Activated CD4-positive, alpha-beta T cell treated with anti-CD3 and anti-CD28 coated beads, Interleukin-2, amount 10 ng/mL, durations not matched to agents 24 days and 14 days (primary cell): ENCODE measurements at regions not wholly inside any gene's neighbourhood (a gene's known extent, or its start where the extent isn't known, plus 50 kb on each side); places are given as distances from the start of the nearest gene placed in this dataset.
"Not testable (repeated sequence)": the region's sequence is repeated elsewhere in the genome, so short reads cannot be mapped to it uniquely, and the experiment has no call there.

ENCODE experiments used
- DNase-seq: peaks from one replicate; pipeline ENCODE4 v3.0.0; 2022
- H3K27ac Mint-ChIP-seq: one replicate; pipeline ENCODE4 v1.8.0; 2022; ENCODE audit warnings: mild to moderate bottlenecking, mixed read lengths
- H3K27me3 Mint-ChIP-seq: one replicate; pipeline ENCODE4 v1.8.0; 2022; ENCODE audit warnings: mixed read lengths
- H3K36me3 Mint-ChIP-seq: one replicate; pipeline ENCODE4 v1.8.0; 2022; ENCODE audit warnings: low read depth, mild to moderate bottlenecking, mixed read lengths
- H3K4me1 Mint-ChIP-seq: one replicate; pipeline ENCODE4 v1.8.0; 2021; ENCODE audit warnings: mixed read lengths
- H3K4me3 Mint-ChIP-seq: one replicate; pipeline ENCODE4 v1.8.0; 2022; ENCODE audit warnings: mild to moderate bottlenecking, moderate library complexity, mixed read lengths
- H3K9me3 Mint-ChIP-seq: one replicate; pipeline ENCODE4 v1.8.0; 2021; ENCODE audit warnings: mixed read lengths
- intact Hi-C: fragments of 100-400 bp; cut with micrococcal nuclease; formaldehyde crosslinking; loops from one replicate; pipeline ENCODE4 v1.15.1; 2023

DNA sequence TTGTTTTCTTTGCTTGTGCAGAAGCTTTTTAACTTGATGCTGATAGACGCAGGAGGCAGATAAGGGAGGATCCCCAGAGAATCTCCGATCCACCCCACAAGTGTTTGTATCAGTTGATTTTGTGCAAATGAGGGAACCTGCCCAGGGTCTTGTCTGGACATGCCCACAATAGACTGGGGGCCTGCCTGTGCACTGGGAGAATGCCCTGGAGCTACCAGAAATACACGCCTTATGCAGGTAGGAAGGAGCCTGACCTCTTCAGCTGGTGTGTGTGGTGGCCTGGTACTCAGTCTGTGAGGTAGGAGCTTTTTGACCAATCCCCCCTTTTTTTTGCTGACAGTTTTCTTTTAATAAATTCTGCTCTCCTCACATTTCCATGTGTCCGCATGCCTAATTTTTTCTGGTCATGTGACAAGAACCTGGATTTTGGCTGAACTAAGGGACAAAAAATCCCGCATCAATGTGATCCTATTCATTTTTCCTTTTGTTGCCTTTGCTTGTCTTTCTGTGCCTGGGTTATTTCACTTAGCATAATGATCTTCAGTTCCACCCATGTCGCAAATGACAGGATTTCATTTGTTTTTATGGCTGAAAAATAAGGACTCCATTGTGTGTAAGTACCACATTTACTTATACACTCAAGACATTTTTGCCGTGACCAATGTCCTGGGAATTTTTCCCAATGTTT, 430.6 kb upstream of the NRG3 start:
- peaks cover 7% of the 10 kb centered on the region for H3K9me3 Mint-ChIP-seq
- intact Hi-C loops: no loop called here

GRCh38 chr10:81450651-81451050, 424.3 kb upstream of the NRG3 start:
- no peak overlapping the region for H3K27ac Mint-ChIP-seq
- H3K4me3 Mint-ChIP-seq: no peak overlapping the region
- H3K9me3 Mint-ChIP-seq: no peaks in the 10 kb centered on the region
- no peaks in the 10 kb centered on the region for H3K36me3 Mint-ChIP-seq
- no peaks in the 10 kb centered on the region for H3K4me1 Mint-ChIP-seq
- no peak for DNase-seq
- intact Hi-C loops: no loop called here
- H3K27me3 Mint-ChIP-seq: no peaks in the 10 kb centered on the region

More for the DNA sequence above, 430.6 kb upstream of the NRG3 start:
- no peak for DNase-seq
- H3K4me3 Mint-ChIP-seq: no peak overlapping the region
- no peak overlapping the region for H3K27ac Mint-ChIP-seq
- H3K4me1 Mint-ChIP-seq: no peaks in the 10 kb centered on the region
- no peaks in the 10 kb centered on the region for H3K36me3 Mint-ChIP-seq
- no peaks in the 10 kb centered on the region for H3K27me3 Mint-ChIP-seq

DNA sequence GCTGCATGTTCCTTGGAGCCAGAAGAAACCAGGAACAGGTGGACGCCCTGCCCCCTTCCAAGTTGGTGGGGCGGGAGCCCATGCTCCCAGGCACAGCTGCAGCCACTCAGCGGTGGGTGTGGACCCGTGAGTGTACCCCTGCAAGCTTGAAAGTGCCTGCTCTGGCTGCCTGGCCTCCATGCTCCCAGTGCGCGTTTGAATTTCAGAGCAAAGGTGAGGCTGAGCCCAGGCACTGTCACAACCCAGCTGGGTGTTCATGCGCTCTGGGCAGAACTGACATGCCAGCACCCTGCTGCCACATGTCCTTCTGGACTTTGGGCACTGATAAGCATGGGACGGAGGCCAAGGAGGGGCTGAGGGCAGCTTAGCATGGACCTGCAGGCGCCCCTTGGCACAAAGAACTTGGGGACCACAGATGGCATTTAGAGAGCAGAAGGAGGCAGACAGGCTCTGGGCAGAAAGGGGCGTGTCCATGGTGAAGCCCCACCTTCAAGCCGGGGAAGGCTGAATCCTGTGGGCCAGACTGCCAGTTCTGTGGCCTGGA, 402.0 kb upstream of the NRG3 start:
- H3K4me3 Mint-ChIP-seq: no peak overlapping the region
- H3K4me1 Mint-ChIP-seq: no peaks in the 10 kb centered on the region
- no peaks in the 10 kb centered on the region for H3K36me3 Mint-ChIP-seq
- H3K27me3 Mint-ChIP-seq: no peaks in the 10 kb centered on the region
- H3K9me3 Mint-ChIP-seq: no peaks in the 10 kb centered on the region
- no peak overlapping the region for H3K27ac Mint-ChIP-seq
- intact Hi-C loops: no loop called here
- no peak for DNase-seq

DNA sequence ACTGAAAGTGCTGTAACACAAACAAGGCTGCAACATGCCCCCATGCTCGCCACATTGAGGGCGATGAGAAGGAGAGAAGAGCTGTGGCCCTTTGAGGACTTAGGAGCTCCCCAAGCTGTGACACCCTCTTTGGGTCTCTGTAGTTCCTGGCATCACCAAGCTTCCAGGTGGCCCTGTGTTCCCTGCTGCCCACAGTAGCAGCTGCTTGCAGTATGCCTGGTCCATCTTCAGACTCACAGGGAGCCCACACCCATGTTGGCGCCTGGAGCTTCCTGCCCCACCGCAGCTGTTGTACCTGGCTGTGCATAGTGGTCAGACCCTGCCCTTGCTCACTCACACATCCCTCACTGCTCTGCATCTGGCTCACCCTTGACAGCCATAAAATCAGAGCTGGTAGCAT, 401.2 kb upstream of the NRG3 start:
- intact Hi-C loops: no loop called here
- Mint-ChIP-seq H3K4me3 (no peak overlapping the region), H3K4me1 (no peaks in the 10 kb centered on the region), H3K27ac (no peak overlapping the region), H3K36me3 (no peaks in the 10 kb centered on the region), H3K9me3 (no peaks in the 10 kb centered on the region), H3K27me3 (no peaks in the 10 kb centered on the region)
- DNase-seq: no peak

GRCh38 chr10:81479316-81479715, 395.7 kb upstream of the NRG3 start:
- Mint-ChIP-seq H3K4me1 (no peaks in the 10 kb centered on the region), H3K27ac (no peak overlapping the region), H3K4me3 (no peak overlapping the region), H3K27me3 (no peaks in the 10 kb centered on the region), H3K9me3 (no peaks in the 10 kb centered on the region), H3K36me3 (no peaks in the 10 kb centered on the region)
- intact Hi-C loops: no loop called here
- no peak for DNase-seq

- H3K9me3 Mint-ChIP-seq: peaks cover 5% of the 10 kb centered on the region
- H3K27ac Mint-ChIP-seq: no peak overlapping the region
- intact Hi-C loops: no loop called here
- H3K4me3 Mint-ChIP-seq: no peak overlapping the region
- no peaks in the 10 kb centered on the region for H3K36me3 Mint-ChIP-seq
- no peaks in the 10 kb centered on the region for H3K27me3 Mint-ChIP-seq
- no peaks in the 10 kb centered on the region for H3K4me1 Mint-ChIP-seq
- no peak for DNase-seq
These were observed 378.4 kb upstream of the NRG3 start for GRCh38 chr10:81496626-81497025.

DNA sequence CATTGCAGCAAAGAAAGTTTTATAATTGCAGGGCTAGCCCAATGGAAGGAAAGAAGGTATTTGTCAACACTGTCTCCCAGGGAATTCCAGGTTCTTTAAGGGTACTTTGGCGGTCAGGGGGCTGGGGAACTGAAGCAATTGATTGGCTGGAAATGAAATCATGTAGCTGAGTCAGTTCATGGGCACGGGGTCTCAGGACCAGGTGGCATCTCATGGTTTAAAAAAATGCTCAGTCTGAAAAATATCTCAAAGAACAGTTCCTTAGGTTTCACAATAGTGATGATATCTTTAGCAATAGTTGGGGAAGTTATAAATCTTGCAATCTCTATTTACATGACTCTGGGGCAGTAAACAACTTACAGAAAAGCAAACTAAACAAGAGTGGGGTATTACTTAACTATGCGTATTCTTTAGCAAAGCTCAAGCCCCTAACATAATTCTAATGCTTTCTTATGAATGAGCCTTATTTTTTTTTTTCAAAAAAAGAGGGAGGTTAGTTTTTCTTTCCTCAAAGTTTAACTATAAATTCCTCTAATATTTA, 376.9 kb upstream of the NRG3 start:
- Mint-ChIP-seq H3K4me1 (no peaks in the 10 kb centered on the region), H3K4me3 (no peak overlapping the region), H3K9me3 (no peaks in the 10 kb centered on the region), H3K36me3 (no peaks in the 10 kb centered on the region), H3K27me3 (no peaks in the 10 kb centered on the region), H3K27ac (no peak overlapping the region)
- intact Hi-C loops: no loop called here
- no peak for DNase-seq

DNA sequence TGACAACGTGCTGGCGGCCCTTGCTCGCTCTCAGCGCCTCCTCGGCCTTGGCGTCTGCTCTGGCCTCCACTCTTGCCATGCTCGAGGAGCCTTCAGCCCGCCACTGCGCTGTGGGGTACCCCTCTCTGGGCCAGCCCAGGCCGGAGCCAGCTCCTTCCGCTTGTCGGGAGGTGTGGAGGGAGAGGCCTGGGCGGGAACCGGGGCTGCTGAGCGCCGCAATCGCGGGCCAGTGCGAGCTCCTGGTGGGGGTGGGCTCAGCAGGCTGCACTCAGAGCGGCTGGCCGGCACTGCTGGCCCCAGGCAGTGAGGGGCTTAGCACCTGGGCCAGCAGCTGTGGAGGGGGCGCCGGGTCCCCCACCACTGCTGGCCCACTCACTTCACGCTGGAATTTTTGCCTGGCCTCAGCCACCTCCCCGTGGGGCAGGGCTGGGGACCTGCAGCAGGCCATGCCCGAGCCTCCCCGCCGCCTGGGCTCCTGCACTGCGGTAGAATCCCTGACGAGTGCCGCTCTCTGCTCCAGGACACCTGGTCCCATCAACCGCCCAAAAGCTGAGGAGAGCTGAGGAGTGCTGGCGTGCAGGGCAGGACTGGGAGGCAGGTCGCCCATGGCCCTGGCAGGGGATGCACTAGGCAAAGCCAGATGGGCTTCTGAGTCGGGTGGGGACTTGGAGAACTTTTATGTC, 372.2 kb upstream of the NRG3 start:
- H3K36me3 Mint-ChIP-seq: no peaks in the 10 kb centered on the region
- H3K4me3 Mint-ChIP-seq: no peak overlapping the region
- H3K4me1 Mint-ChIP-seq: no peaks in the 10 kb centered on the region
- intact Hi-C loops: no loop called here
- H3K9me3 Mint-ChIP-seq: peaks cover 7% of the 10 kb centered on the region
- H3K27ac Mint-ChIP-seq: no peak overlapping the region
- no peaks in the 10 kb centered on the region for H3K27me3 Mint-ChIP-seq
- DNase-seq: no peak

- H3K4me1 Mint-ChIP-seq, intact Hi-C loops, DNase-seq, H3K9me3 Mint-ChIP-seq, H3K27ac Mint-ChIP-seq, H3K36me3 Mint-ChIP-seq, H3K27me3 Mint-ChIP-seq, H3K4me3 Mint-ChIP-seq: not testable (repeated sequence)
These were observed 369.2 kb upstream of the NRG3 start for GRCh38 chr10:81505777-81506176.

- no peaks in the 10 kb centered on the region for H3K9me3 Mint-ChIP-seq
- H3K4me1 Mint-ChIP-seq: no peaks in the 10 kb centered on the region
- no peak overlapping the region for H3K4me3 Mint-ChIP-seq
- DNase-seq: no peak
- no peak overlapping the region for H3K27ac Mint-ChIP-seq
- H3K27me3 Mint-ChIP-seq: no peaks in the 10 kb centered on the region
- no peaks in the 10 kb centered on the region for H3K36me3 Mint-ChIP-seq
- intact Hi-C loops: no loop called here
These were observed 360.2 kb upstream of the NRG3 start for GRCh38 chr10:81514811-81515210.

DNA sequence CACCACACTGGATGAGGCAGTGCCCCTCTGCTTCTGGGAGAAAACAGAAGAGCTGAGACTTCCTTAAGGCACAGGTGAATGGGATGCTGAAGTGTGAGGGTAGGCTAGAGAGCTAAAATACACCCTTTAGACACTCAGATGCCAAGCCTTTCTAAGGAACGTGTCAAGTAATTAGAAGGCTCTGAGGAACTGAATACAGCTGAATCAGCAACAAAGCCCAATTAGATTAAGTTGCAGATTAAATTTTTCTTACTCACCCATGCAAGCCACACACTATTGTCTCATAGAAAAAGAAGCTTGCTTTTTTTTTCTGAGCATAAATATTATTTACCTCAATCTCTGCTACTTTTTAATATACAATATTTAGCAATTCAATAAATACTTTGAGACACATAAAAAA, 354.3 kb upstream of the NRG3 start:
- Mint-ChIP-seq H3K9me3 (no peaks in the 10 kb centered on the region), H3K27ac (no peak overlapping the region), H3K4me3 (no peak overlapping the region), H3K27me3 (no peaks in the 10 kb centered on the region), H3K4me1 (no peaks in the 10 kb centered on the region), H3K36me3 (no peaks in the 10 kb centered on the region)
- intact Hi-C loops: no loop called here
- DNase-seq: no peak

- DNase-seq: no peak
- Mint-ChIP-seq H3K27me3 (no peaks in the 10 kb centered on the region), H3K36me3 (no peaks in the 10 kb centered on the region), H3K27ac (no peak overlapping the region), H3K9me3 (peaks cover 6% of the 10 kb centered on the region), H3K4me1 (no peaks in the 10 kb centered on the region), H3K4me3 (no peak overlapping the region)
- intact Hi-C loops: no loop called here
These were observed 350.5 kb upstream of the NRG3 start for GRCh38 chr10:81524467-81524866.

DNA sequence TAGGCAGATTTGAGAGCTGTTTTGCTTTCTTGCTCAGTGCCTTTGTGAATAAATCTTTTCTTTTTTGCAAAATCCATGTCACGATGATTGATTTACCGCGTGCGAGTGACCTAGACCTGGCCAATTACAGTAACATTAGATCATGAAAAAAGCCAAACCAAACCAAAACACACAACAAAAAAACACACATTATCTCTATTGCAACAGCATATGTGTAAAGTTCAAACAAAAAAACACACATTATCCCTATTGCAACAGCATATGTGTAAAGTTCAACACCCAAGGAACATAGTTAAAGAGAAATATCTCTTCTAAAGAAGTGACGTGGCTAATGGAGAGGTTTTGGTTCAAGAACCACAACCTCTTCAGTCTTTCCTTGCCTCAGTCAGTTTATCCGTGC, 342.6 kb upstream of the NRG3 start:
- Mint-ChIP-seq H3K4me3 (no peak overlapping the region), H3K9me3 (no peaks in the 10 kb centered on the region), H3K27me3 (no peaks in the 10 kb centered on the region), H3K27ac (no peak overlapping the region), H3K4me1 (no peaks in the 10 kb centered on the region), H3K36me3 (no peaks in the 10 kb centered on the region)
- intact Hi-C loops: no loop called here
- no peak for DNase-seq

DNA sequence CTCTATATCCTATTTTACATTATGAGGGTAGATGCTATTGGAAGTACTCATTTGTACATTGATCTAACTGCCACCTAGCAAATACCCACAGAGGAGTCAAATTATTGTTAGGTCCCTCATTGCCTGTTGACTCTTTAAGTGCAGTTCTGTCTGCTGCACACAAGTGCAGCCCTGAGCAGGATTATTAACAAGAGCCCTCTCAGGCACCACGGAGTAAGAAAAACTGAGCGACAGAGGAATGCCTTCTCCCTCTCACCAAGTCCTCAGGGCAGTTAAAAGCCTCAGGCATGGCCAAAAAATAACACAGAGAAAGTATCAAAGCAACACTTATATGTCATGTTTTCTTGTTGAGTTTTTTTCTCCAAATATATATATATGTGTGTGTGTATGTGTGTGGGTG, 340.0 kb upstream of the NRG3 start:
- Mint-ChIP-seq H3K27ac (no peak overlapping the region), H3K4me1 (no peaks in the 10 kb centered on the region), H3K4me3 (no peak overlapping the region), H3K27me3 (no peaks in the 10 kb centered on the region), H3K36me3 (no peaks in the 10 kb centered on the region), H3K9me3 (peaks cover 4% of the 10 kb centered on the region)
- intact Hi-C loops: no loop called here
- no peak for DNase-seq
